ENCODE measurements at regions not wholly inside any gene's neighbourhood (a gene's known extent, or its start where the extent isn't known, plus 50 kb on each side); places are given as distances from the start of the nearest gene placed in this dataset.

GRCh38 chr5:142508591-142508990 is 177.3 kb downstream of the FGF1 start:
- no peak for TF ChIP-seq CTCF (conservative IDR thresholded peaks at IDR 0.05; ENCODE audit: low read depth, low read length)
- DNase-seq (ENCODE audit: low read depth), result no peak
- H3K4me3 ChIP-seq (ENCODE audit: low read depth, low read length), result no peak overlapping the region

- no peak for TF ChIP-seq CTCF (conservative IDR thresholded peaks at IDR 0.05; ENCODE audit: low read depth, low read length)
- no peak overlapping the region for H3K4me3 ChIP-seq (ENCODE audit: low read depth, low read length)
- DNase-seq (ENCODE audit: low read depth), result no peak
Observed at GRCh38 chr5:142507531-142508372, 178.1 kb downstream of the FGF1 start.

GRCh38 chr5:142506756-142507155 is 179.1 kb downstream of the FGF1 start:
- no peak overlapping the region for H3K4me3 ChIP-seq (ENCODE audit: low read depth, low read length)
- TF ChIP-seq CTCF (conservative IDR thresholded peaks at IDR 0.05; ENCODE audit: low read depth, low read length), result no peak
- DNase-seq (ENCODE audit: low read depth), result no peak

- no peak overlapping the region for H3K4me3 ChIP-seq (ENCODE audit: low read depth, low read length)
- TF ChIP-seq CTCF (conservative IDR thresholded peaks at IDR 0.05; ENCODE audit: low read depth, low read length), result no peak
- no peak for DNase-seq (ENCODE audit: low read depth)
Observed at GRCh38 chr5:142506046-142506445, 179.8 kb downstream of the FGF1 start.

- peak; percentile 19 for TF ChIP-seq CTCF (conservative IDR thresholded peaks at IDR 0.05; ENCODE audit: low read depth, low read length)
- no peak overlapping the region for H3K4me3 ChIP-seq (ENCODE audit: low read depth, low read length)
Observed at GRCh38 chr5:142501890-142502289, 177.1 kb upstream of the SPRY4 start.

GRCh38 chr5:142500227-142500905 is 175.5 kb upstream of the SPRY4 start:
- no peak for DNase-seq (ENCODE audit: low read depth)
- H3K4me3 ChIP-seq (ENCODE audit: low read depth, low read length), result no peak overlapping the region
- no peak for TF ChIP-seq CTCF (conservative IDR thresholded peaks at IDR 0.05; ENCODE audit: low read depth, low read length)

More at GRCh38 chr5:142501890-142502289, 177.1 kb upstream of the SPRY4 start:
- DNase-seq (ENCODE audit: low read depth), result no peak
